ENCODE measurements at regions not wholly inside any gene's neighbourhood (a gene's known extent, or its start where the extent isn't known, plus 50 kb on each side); places are given as distances from the start of the nearest gene placed in this dataset.

- no peak for DNase-seq (ENCODE audit: low read depth)
- H3K36me3 ChIP-seq (ENCODE audit: control insufficient read depth, insufficient read depth, low read length): no peaks in the 10 kb centered on the region
- no peak overlapping the region for H3K4me3 ChIP-seq (ENCODE audit: low read depth, low read length)
- H3K27me3 ChIP-seq (ENCODE audit: control insufficient read depth, insufficient read depth, low read length): no peaks in the 10 kb centered on the region
- TF ChIP-seq, protein P1, sequence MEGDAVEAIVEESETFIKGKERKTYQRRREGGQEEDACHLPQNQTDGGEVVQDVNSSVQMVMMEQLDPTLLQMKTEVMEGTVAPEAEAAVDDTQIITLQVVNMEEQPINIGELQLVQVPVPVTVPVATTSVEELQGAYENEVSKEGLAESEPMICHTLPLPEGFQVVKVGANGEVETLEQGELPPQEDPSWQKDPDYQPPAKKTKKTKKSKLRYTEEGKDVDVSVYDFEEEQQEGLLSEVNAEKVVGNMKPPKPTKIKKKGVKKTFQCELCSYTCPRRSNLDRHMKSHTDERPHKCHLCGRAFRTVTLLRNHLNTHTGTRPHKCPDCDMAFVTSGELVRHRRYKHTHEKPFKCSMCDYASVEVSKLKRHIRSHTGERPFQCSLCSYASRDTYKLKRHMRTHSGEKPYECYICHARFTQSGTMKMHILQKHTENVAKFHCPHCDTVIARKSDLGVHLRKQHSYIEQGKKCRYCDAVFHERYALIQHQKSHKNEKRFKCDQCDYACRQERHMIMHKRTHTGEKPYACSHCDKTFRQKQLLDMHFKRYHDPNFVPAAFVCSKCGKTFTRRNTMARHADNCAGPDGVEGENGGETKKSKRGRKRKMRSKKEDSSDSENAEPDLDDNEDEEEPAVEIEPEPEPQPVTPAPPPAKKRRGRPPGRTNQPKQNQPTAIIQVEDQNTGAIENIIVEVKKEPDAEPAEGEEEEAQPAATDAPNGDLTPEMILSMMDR (IDR thresholded peaks at IDR 0.05; ENCODE audit: insufficient read depth, low read length, poor library complexity, severe bottlenecking): no peak
These were observed 219.8 kb upstream of the MYT1L start for GRCh38 chr2:2550856-2551255.

- no peaks in the 10 kb centered on the region for H3K36me3 ChIP-seq (ENCODE audit: control insufficient read depth, insufficient read depth, low read length)
- DNase-seq (ENCODE audit: low read depth): no peak
- H3K4me3 ChIP-seq (ENCODE audit: low read depth, low read length): no peak overlapping the region
- TF ChIP-seq, protein P1 (IDR thresholded peaks at IDR 0.05; ENCODE audit: insufficient read depth, low read length, poor library complexity, severe bottlenecking): no peak
- H3K27me3 ChIP-seq (ENCODE audit: control insufficient read depth, insufficient read depth, low read length): no peaks in the 10 kb centered on the region
These were observed 216.8 kb upstream of the MYT1L start for GRCh38 chr2:2547911-2548310.

- no peak for DNase-seq (ENCODE audit: low read depth)
- TF ChIP-seq, protein P1 (IDR thresholded peaks at IDR 0.05; ENCODE audit: insufficient read depth, low read length, poor library complexity, severe bottlenecking): no peak
- Histone ChIP-seq H3K27me3 (ENCODE audit: control insufficient read depth, insufficient read depth, low read length) (no peaks in the 10 kb centered on the region), H3K4me3 (ENCODE audit: low read depth, low read length) (no peak overlapping the region), H3K36me3 (ENCODE audit: control insufficient read depth, insufficient read depth, low read length) (no peaks in the 10 kb centered on the region)
These were observed 216.4 kb upstream of the MYT1L start for GRCh38 chr2:2547451-2547850.

GRCh38 chr2:2546046-2546445 lies 215.0 kb upstream of the MYT1L start:
- no peaks in the 10 kb centered on the region for H3K36me3 ChIP-seq (ENCODE audit: control insufficient read depth, insufficient read depth, low read length)
- H3K27me3 ChIP-seq (ENCODE audit: control insufficient read depth, insufficient read depth, low read length): no peaks in the 10 kb centered on the region
- no peak for DNase-seq (ENCODE audit: low read depth)
- H3K4me3 ChIP-seq (ENCODE audit: low read depth, low read length): no peak overlapping the region
- TF ChIP-seq, protein P1 (IDR thresholded peaks at IDR 0.05; ENCODE audit: insufficient read depth, low read length, poor library complexity, severe bottlenecking): no peak

- TF ChIP-seq, protein P1 (IDR thresholded peaks at IDR 0.05; ENCODE audit: insufficient read depth, low read length, poor library complexity, severe bottlenecking): peak; percentile 54
- H3K27me3 ChIP-seq (ENCODE audit: control insufficient read depth, insufficient read depth, low read length): no peaks in the 10 kb centered on the region
- no peaks in the 10 kb centered on the region for H3K36me3 ChIP-seq (ENCODE audit: control insufficient read depth, insufficient read depth, low read length)
- H3K4me3 ChIP-seq (ENCODE audit: low read depth, low read length): peak overlapping the region; percentile 10
- DNase-seq (ENCODE audit: low read depth): no peak
These were observed 212.0 kb upstream of the MYT1L start for GRCh38 chr2:2542966-2543611.

DNA sequence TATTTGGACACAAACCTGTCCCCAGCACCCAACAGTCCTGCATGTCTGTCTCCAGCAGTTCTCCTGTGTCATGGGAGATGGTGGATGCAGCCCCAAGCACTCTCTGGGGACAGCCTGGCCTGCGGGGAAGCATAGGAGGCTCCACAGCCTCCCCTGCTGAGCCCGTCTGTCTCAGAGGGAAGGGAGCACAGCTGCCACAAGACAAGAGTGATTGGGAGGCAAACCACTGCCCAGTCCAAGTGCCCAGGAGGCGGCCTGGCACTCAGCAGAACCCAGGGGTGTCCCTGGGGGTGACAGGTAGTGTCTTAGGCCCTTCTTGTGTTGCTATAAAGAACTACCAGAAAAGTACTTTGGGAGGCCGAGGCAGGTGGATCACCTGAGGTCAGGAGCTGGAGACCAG lies 211.2 kb upstream of the MYT1L start:
- Histone ChIP-seq H3K36me3 (ENCODE audit: control insufficient read depth, insufficient read depth, low read length) (no peaks in the 10 kb centered on the region), H3K4me3 (ENCODE audit: low read depth, low read length) (no peak overlapping the region), H3K27me3 (ENCODE audit: control insufficient read depth, insufficient read depth, low read length) (no peaks in the 10 kb centered on the region)
- DNase-seq (ENCODE audit: low read depth): no peak
- TF ChIP-seq, protein P1 (IDR thresholded peaks at IDR 0.05; ENCODE audit: insufficient read depth, low read length, poor library complexity, severe bottlenecking): no peak

Measured in kidney epithelial cell (primary cell).